Endothelial cell of umbilical vein (primary cell): ENCODE measurements at regions not wholly inside any gene's neighbourhood (a gene's known extent, or its start where the extent isn't known, plus 50 kb on each side); places are given as distances from the start of the nearest gene placed in this dataset.

Source experiments
- BruUV-seq: library from RNA; stranded (reverse); fragments of 400-500 nt; replicated peaks from 2 replicates; lab custom pipeline; 2021; lab: Mats Ljungman, UMichigan
- CTCF ChIA-PET: fragments of 300-600, 350-600 bp; sonication (Branson Sonifier 250); formaldehyde crosslinking; loops from one replicate; lab custom pipeline; 2021; ENCODE audit warnings: antibody characterized with exemption, inconsistent platforms; lab: Charles Lee
- POLR2A ChIA-PET: fragments of 300-600, 350-600 bp; sonication (Branson Sonifier 250); formaldehyde crosslinking; loops from one replicate; lab custom pipeline; 2021; ENCODE audit warnings: antibody characterized with exemption, inconsistent platforms; lab: Charles Lee
- DNase-seq: peaks from one replicate; pipeline ENCODE4 v3.0.0-alpha.2; 2011; ENCODE audit warnings: low read depth, low spot score
- FAIRE-seq: peaks from 2 replicates; lab custom pipeline; 2011; peaks lifted over from hg19 to GRCh38; lab: Jason Lieb, UNC
- H2AFZ ChIP-seq: 2 replicates; pipeline ENCODE4 v1.6.0; 2012; ENCODE audit warnings: low read depth, low read length, control low read depth, inconsistent platforms
- H3K27ac ChIP-seq: 2 replicates; pipeline ENCODE4 v1.5.1; 2011; ENCODE audit warnings: low read depth, mild to moderate bottlenecking, control low read depth, low read length, moderate library complexity; ENCODE audit not compliant: insufficient read depth
- H3K27me3 ChIP-seq, 2 experiments: 2 replicates each; pipeline versions ENCODE4 v1.6.0 to v1.6.1; 2011; ENCODE audit warnings: low read length in 2 of 2, mixed read lengths in 1 of 2; ENCODE audit not compliant: control insufficient read depth in 2 of 2, insufficient read depth in 2 of 2
- H3K36me3 ChIP-seq, 2 experiments: 2 replicates in 1 of 2; 3 replicates in 1 of 2; pipeline ENCODE4 v1.5.1; 2011; ENCODE audit warnings: low read length in 2 of 2, mild to moderate bottlenecking in 1 of 2, moderate library complexity in 1 of 2; ENCODE audit not compliant: control insufficient read depth in 2 of 2, insufficient read depth in 2 of 2; ENCODE audit errors: extremely low read depth in 1 of 2
- H3K4me1 ChIP-seq: 3 replicates; pipeline ENCODE4 v1.5.1; 2011; ENCODE audit warnings: mild to moderate bottlenecking, low read length; ENCODE audit not compliant: control insufficient read depth, insufficient read depth; ENCODE audit errors: extremely low read depth
- H3K4me2 ChIP-seq: 2 replicates; pipeline ENCODE4 v1.6.1; 2011; ENCODE audit warnings: low read length, control low read depth, mixed read lengths; ENCODE audit not compliant: insufficient read depth
- H3K4me3 ChIP-seq, 3 experiments: fragments of 200-600 bp in 1 of 3; sonication (generic), shearing (Covaris generic) in 1 of 3; replicated peaks in 1 of 3; 2 replicates each; pipeline ENCODE4 v1.5.1; 2011 to 2016; ENCODE audit warnings: control low read depth in 3 of 3, low read length in 3 of 3, mild to moderate bottlenecking in 2 of 3, inconsistent platforms in 1 of 3, low read depth in 1 of 3, moderate library complexity in 1 of 3; ENCODE audit not compliant: insufficient read depth in 1 of 3
- H3K79me2 ChIP-seq: 2 replicates; pipeline ENCODE4 v1.6.0; 2012; ENCODE audit warnings: low read length, inconsistent platforms; ENCODE audit not compliant: control insufficient read depth, insufficient read depth
- H3K9ac ChIP-seq: replicated peaks from 2 replicates; pipeline ENCODE3; 2011; ENCODE audit warnings: low read length, control low read depth; ENCODE audit not compliant: insufficient read depth; ENCODE audit errors: extremely low read depth
- H3K9me1 ChIP-seq: replicated peaks from 3 replicates; pipeline ENCODE4 v1.6.0; 2011; ENCODE audit warnings: mild to moderate bottlenecking, low read length; ENCODE audit not compliant: control insufficient read depth, insufficient read depth; ENCODE audit errors: extremely low read depth
- H3K9me3 ChIP-seq: replicated peaks from 2 replicates; pipeline ENCODE4 v1.5.1; 2012; ENCODE audit warnings: low read length, inconsistent platforms; ENCODE audit not compliant: control insufficient read depth, insufficient read depth
- H4K20me1 ChIP-seq: replicated peaks from 2 replicates; pipeline ENCODE3; 2011; ENCODE audit warnings: mild to moderate bottlenecking, low read length; ENCODE audit not compliant: control insufficient read depth, insufficient read depth; ENCODE audit errors: extremely low read depth
- CTCF ChIP-seq, 2 donors: IDR thresholded peaks; 1 replicate in 1 of 2; 2 replicates in 1 of 2; pipeline ENCODE4 v1.5.1; 2011; ENCODE audit warnings: low read length in 2 of 2, mild to moderate bottlenecking in 2 of 2, moderate library complexity in 2 of 2, control low read depth in 1 of 2, inconsistent platforms in 1 of 2, low read depth in 1 of 2; ENCODE audit not compliant: insufficient read depth in 1 of 2; ENCODE audit errors: extremely low read depth in 1 of 2
- EZH2 ChIP-seq: IDR thresholded peaks from 2 replicates; pipeline ENCODE4 v1.6.1; 2012; ENCODE audit warnings: borderline replicate concordance, low read depth, mild to moderate bottlenecking, moderate library complexity, low read length, inconsistent platforms; ENCODE audit not compliant: severe bottlenecking
- FOS ChIP-seq: IDR thresholded peaks from 2 replicates; pipeline ENCODE4 v1.6.1; 2011; ENCODE audit warnings: mild to moderate bottlenecking, low read length, moderate library complexity, borderline replicate concordance; ENCODE audit not compliant: insufficient read depth
- GATA2 ChIP-seq: IDR thresholded peaks from 2 replicates; pipeline ENCODE4 v1.7.0; 2011; ENCODE audit warnings: low read depth, mild to moderate bottlenecking, moderate library complexity, mixed read lengths, low read length; ENCODE audit not compliant: insufficient read length, insufficient read depth
- JUN ChIP-seq: IDR thresholded peaks from 2 replicates; pipeline ENCODE4 v1.6.1; 2011; ENCODE audit warnings: borderline replicate concordance, low read depth; ENCODE audit not compliant: insufficient read length, insufficient read depth
- MAX ChIP-seq: IDR thresholded peaks from 2 replicates; pipeline ENCODE4 v1.6.1; 2011; ENCODE audit not compliant: insufficient read depth, insufficient read length
- MYC ChIP-seq: IDR thresholded peaks from one replicate; pipeline ENCODE4 v1.6.1; 2011; ENCODE audit warnings: mild to moderate bottlenecking, low read depth, low read length
- POLR2A ChIP-seq: IDR thresholded peaks from 2 replicates; pipeline ENCODE4 v1.6.1; 2012; ENCODE audit warnings: low read depth, mild to moderate bottlenecking, control low read depth, low read length
- POLR2AphosphoS5 ChIP-seq: IDR thresholded peaks from 2 replicates; pipeline ENCODE4 v1.6.1; 2012; ENCODE audit warnings: low read depth, mild to moderate bottlenecking, control low read depth, low read length, moderate library complexity; ENCODE audit not compliant: insufficient read depth
- dilution Hi-C: fragments of 300-500 bp; cut with MboI; formaldehyde crosslinking; loops from one replicate; pipeline ENCODE4 v1.15.0; 2019; ENCODE audit warnings: low sequenced_read_pairs; ENCODE audit not compliant: extremely low pct_ligation_motif_present
- intact Hi-C: fragments of 100-400 bp; cut with micrococcal nuclease; formaldehyde crosslinking; loops from one replicate; pipeline ENCODE4 v1.10.0; 2022

GRCh38 chr1:113265196-113265595 is 125.1 kb upstream of the MAGI3 start:
- Histone ChIP-seq H3K4me1 (no peaks in the 10 kb centered on the region), H3K4me2 (no peak overlapping the region), H2AFZ (no peak overlapping the region), H3K36me3 (no peaks in the 10 kb centered on the region), H3K27me3 (peaks cover 2 to 4% of the 10 kb centered on the region in 2 experiments), H3K27ac (no peak overlapping the region), H4K20me1 (no peaks in the 10 kb centered on the region), H3K79me2 (no peaks in the 10 kb centered on the region), H3K9me3 (no peaks in the 10 kb centered on the region), H3K9ac (no peak overlapping the region), H3K9me1 (no peaks in the 10 kb centered on the region), H3K4me3 (no peak overlapping the region)
- intact Hi-C loops (no loop called here), dilution Hi-C loops (no loop called here)
- ChIA-PET CTCF (no interaction called here), POLR2A (no interaction called here)
- TF ChIP-seq FOS (no peak), CTCF (IDR thresholded peaks at IDR 0.05; ENCODE audit: extremely low read depth in 1 of 2, insufficient read depth in 1 of 2, low read depth in 1 of 2, low read length in 2 of 2) (no peak), MYC (no peak), MAX (no peak), JUN (no peak), GATA2 (no peak), POLR2AphosphoS5 (no peak), POLR2A (no peak), EZH2 (no peak)
- FAIRE-seq (no peak), DNase-seq (no peak)
- no TSS peak for BruUV-seq
